BLaER1 (cell line): ENCODE measurements at regions not wholly inside any gene's neighbourhood (a gene's known extent, or its start where the extent isn't known, plus 50 kb on each side); places are given as distances from the start of the nearest gene placed in this dataset.
A peak's percentile ranks its signal among the peaks of the same experiment; 100 is the strongest.

Experiments used
- H3K27ac ChIP-seq: shearing (Covaris generic); formaldehyde crosslinking; 2 replicates; pipeline ENCODE4 v1.8.1; 2022
- H3K27me3 ChIP-seq: shearing (Covaris generic); formaldehyde crosslinking; 2 replicates; pipeline ENCODE4 v1.8.1; 2022
- H3K36me3 ChIP-seq: shearing (Covaris generic); formaldehyde crosslinking; 2 replicates; pipeline ENCODE4 v1.8.1; 2022
- H3K4me1 ChIP-seq: shearing (Covaris generic); formaldehyde crosslinking; 2 replicates; pipeline ENCODE4 v1.8.1; 2022
- H3K4me2 ChIP-seq: shearing (Covaris generic); formaldehyde crosslinking; 2 replicates; pipeline ENCODE4 v1.8.1; 2022
- H3K4me3 ChIP-seq: shearing (Covaris generic); formaldehyde crosslinking; 2 replicates; pipeline ENCODE4 v1.8.1; 2022
- H3K9ac ChIP-seq: shearing (Covaris generic); formaldehyde crosslinking; 2 replicates; pipeline ENCODE4 v1.8.1; 2022
- H3K9me3 ChIP-seq: shearing (Covaris generic); formaldehyde crosslinking; 2 replicates; pipeline ENCODE4 v1.8.1; 2022
- H4K20me1 ChIP-seq: shearing (Covaris generic); formaldehyde crosslinking; 2 replicates; pipeline ENCODE4 v1.8.1; 2022
- Cebpa-rat ChIP-seq: shearing (Covaris generic); IDR thresholded peaks from 2 replicates; pipeline ENCODE4 v1.8.1; 2022

DNA sequence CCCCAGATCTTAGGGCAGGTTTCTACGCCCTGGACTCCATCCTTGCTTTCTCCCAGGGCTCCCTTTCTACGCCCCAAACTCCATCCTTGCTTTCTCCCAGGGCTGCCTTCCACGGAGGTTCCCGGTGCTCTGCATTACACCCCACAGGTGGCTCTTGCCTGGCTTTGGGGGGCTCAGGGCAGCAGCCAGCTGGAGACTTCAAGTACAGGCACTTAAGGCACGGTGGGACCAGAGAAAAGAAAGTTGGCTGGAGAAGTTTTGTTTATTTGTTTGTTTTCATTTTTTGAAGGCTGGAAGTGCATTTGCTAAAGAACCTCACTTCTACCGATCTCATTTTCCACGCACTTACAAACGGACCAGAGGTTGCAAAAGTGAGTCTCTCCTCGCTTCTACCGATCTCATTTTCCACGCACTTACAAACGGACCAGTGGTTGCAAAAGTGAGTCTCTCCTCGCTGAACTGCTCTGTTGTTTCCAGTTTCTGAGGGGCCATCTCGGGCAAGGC lies 103.8 kb upstream of the MED13L start:
- H3K9me3 ChIP-seq, result no peaks in the 10 kb centered on the region
- TF ChIP-seq Cebpa-rat, result no peak
- H4K20me1 ChIP-seq, result no peaks in the 10 kb centered on the region
- no peak overlapping the region for H3K4me2 ChIP-seq
- no peaks in the 10 kb centered on the region for H3K27me3 ChIP-seq
- no peak overlapping the region for H3K9ac ChIP-seq
- peaks cover 22% of the 10 kb centered on the region for H3K4me1 ChIP-seq
- H3K4me3 ChIP-seq, result no peak overlapping the region
- no peaks in the 10 kb centered on the region for H3K36me3 ChIP-seq
- H3K27ac ChIP-seq, result no peak overlapping the region

DNA sequence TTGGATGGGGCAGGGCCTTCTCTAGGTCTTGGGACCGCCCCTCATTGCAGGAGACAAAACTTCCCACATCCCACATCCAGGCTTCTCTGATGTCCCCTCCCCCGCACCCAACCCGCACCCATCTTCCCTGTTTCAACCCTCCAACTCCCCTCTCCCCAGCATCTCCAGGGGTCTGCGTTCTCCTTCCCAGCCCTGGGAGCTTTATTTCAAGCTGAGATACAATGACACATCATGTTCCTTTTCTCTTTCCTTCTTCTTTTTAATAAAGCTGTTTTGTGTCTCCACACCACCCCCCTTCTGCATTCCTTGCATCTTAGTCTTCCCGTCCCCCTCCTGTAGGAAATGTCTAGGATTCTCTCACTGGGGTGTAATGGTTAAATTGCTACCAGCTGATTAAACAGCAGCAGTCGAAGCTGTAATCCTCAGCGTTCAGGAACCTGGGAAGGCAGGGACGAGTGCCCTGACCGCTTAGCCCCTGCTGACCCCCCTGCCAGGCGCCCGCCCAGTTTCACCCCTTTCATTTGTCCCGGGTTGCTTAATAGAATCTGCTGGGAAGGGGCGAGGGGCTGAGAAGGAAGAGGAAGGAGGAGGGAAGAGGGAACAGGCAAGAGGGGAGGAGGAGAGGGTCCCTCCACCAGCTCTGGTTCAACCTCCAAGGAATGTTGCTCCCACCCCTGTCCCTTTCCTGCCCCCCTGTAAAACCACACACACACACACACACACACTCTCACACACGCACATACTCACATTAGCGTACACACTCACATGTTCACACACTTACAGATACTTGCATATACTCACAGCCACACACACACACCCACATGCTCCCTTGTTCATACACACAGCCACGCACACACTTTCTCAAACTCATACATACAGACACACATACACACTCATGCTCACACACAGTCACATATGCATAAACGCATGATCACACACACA lies 104.5 kb upstream of the MED13L start:
- Histone ChIP-seq H3K27me3 (no peaks in the 10 kb centered on the region), H3K4me2 (no peak overlapping the region), H3K4me3 (no peak overlapping the region), H3K9me3 (no peaks in the 10 kb centered on the region), H3K27ac (no peak overlapping the region), H3K4me1 (peaks cover 22% of the 10 kb centered on the region), H3K36me3 (no peaks in the 10 kb centered on the region), H4K20me1 (no peaks in the 10 kb centered on the region), H3K9ac (no peak overlapping the region)
- TF ChIP-seq Cebpa-rat, result no peak

DNA sequence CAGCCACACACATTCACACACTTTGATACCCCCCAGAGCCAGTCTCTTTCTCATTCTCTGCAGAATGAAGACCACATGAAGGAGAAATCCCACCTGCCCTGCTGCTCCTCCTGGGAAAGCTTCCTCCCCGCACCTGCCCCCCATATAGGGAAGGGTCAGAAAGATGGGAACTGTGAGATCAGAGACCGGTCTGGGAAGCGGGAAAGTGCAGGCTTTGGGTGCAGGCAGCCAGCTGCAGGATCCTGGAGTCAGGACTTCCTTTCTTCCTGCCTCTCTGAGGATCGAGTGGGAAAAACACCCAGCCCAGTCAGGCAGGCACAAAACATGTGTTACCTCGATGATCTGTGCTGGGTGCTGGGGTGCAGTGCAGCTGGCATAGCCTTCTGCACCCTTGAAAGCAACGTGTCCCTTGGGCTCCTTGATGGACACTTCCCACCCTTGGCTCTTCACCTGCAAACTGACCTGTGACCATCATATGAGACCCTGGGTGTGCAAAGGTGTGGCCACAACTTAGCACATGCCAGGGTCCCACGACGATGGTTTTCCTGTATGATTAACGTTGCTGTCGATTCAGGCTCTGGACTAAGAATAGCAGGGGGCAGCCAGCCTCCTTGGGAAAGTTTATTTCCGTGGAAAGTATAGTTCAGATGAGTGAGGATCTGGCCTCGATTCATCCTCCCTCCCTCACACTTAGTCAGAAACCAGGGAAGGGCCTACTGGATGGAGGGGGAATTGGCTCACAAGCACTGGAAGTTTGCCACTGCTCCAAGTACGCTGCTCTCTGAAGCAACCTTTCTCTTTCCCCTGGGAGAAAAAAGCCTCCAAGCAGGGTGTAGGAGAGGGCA lies 105.4 kb upstream of the MED13L start:
- H3K27ac ChIP-seq, result no peak overlapping the region

DNA sequence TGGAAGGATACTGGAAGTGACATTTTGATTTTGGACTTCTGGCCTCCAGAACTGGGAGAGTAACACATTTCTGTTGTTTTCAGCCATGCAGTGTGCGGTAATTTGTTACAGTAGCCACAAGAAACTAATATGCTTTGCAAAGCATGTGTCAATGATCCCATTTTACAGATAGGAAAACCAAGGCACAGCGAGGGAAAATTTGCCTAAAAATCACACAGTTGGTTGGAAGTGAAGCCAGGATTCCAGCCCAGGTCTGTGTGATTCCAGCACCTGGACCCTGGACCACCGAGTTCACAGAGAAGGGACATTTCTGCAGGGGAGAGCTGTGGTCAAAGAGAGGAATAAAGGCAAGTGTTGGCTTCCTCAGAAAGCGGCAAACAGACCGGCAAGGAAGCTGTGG lies 106.7 kb upstream of the MED13L start:
- Histone ChIP-seq H3K36me3 (no peaks in the 10 kb centered on the region), H3K27ac (no peak overlapping the region), H3K9ac (no peak overlapping the region), H3K4me2 (no peak overlapping the region), H3K4me1 (peaks cover 22% of the 10 kb centered on the region), H4K20me1 (no peaks in the 10 kb centered on the region), H3K9me3 (no peaks in the 10 kb centered on the region), H3K4me3 (no peak overlapping the region), H3K27me3 (no peaks in the 10 kb centered on the region)
- TF ChIP-seq Cebpa-rat, result no peak

More for the DNA sequence above, 105.4 kb upstream of the MED13L start:
- no peak overlapping the region for H3K9ac ChIP-seq
- no peak for TF ChIP-seq Cebpa-rat
- no peaks in the 10 kb centered on the region for H3K36me3 ChIP-seq
- H3K27me3 ChIP-seq, result no peaks in the 10 kb centered on the region
- H3K9me3 ChIP-seq, result no peaks in the 10 kb centered on the region
- H3K4me3 ChIP-seq, result no peak overlapping the region
- H4K20me1 ChIP-seq, result no peaks in the 10 kb centered on the region
- H3K4me2 ChIP-seq, result no peak overlapping the region
- peaks cover 22% of the 10 kb centered on the region for H3K4me1 ChIP-seq

DNA sequence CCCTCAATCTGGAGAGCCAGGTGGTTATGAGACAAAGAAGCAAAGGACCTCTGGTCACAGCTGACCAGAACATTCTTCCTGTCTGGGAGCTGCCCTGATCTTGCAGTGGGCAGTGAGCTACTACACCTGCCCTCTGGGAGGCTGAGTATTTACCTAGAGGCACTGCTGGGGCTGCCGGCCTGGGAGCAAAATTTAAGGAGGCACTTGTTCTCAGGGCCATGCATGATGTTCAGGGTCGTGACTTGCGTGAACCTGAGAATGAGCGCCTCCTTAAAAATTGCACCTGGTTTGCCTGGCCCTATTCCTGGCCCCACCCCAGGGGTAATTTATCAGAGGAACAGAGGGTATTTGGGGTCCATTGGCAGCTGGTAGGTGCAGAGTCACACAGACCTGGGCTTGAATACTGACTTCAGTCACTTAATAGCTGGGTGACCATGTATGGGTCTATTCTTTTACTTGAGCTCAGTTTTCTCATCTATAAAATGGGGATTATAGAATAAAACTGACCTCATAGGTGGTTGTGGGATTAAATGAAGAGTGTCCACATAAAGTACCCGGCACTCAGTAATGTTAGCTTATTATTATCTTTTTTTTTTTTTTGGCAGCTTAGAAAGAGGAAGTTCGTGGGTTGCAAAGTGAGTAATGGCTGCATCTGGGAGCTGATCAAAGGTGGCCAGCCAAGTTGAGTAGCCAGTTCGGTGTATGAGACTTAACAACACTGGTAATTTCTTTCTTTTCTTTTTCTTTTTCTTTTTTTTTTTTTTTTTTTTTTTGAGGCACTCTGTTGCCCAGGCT lies 107.4 kb upstream of the MED13L start:
- no peaks in the 10 kb centered on the region for H4K20me1 ChIP-seq
- H3K4me1 ChIP-seq, result peaks cover 22% of the 10 kb centered on the region
- H3K9ac ChIP-seq, result no peak overlapping the region
- no peak overlapping the region for H3K27ac ChIP-seq
- no peak for TF ChIP-seq Cebpa-rat
- H3K36me3 ChIP-seq, result no peaks in the 10 kb centered on the region
- no peaks in the 10 kb centered on the region for H3K27me3 ChIP-seq
- no peak overlapping the region for H3K4me3 ChIP-seq
- peak overlapping the region; percentile 18; the same call in 1 of the 2 replicates for H3K4me2 ChIP-seq
- H3K9me3 ChIP-seq, result no peaks in the 10 kb centered on the region

DNA sequence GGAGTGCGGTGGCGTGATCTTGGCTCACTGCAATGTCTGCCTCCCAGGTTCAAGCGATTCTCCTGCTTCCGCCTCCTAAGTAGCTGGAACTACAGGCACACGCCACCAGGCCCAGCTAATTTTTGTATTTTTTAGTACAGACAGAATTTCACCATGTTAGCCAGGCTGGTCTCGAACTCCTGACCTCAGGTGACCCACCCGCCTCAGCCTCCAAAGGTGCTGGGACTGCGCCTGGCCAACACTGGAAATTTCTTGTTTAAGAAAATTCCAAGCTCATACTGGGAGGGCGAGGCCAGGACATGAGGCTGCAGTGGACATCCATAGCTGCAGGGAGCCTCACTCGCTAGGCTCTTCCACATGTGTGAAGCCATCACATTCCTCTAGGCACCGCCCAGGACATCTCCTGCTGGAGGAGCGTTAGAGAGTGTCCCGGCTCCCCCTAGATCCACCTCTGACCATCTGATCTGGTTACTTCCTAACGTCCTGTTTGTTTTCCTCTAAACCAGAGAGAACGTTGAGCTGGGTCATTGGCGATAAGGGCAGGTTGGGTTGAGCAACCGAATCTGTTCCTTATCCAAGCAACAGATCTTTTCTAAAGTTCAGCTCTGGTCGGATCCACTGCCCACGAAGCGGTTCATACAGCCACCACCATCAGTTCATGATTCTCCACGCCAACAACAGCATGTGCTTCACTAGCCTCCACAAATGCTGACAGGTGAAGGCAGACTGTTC lies 108.2 kb upstream of the MED13L start:
- no peaks in the 10 kb centered on the region for H4K20me1 ChIP-seq
- H3K27ac ChIP-seq, result no peak overlapping the region
- peaks cover 22% of the 10 kb centered on the region for H3K4me1 ChIP-seq
- no peak overlapping the region for H3K9ac ChIP-seq
- no peaks in the 10 kb centered on the region for H3K9me3 ChIP-seq
- H3K36me3 ChIP-seq, result no peaks in the 10 kb centered on the region
- no peak overlapping the region for H3K4me3 ChIP-seq
- TF ChIP-seq Cebpa-rat, result no peak
- H3K4me2 ChIP-seq, result peak overlapping the region; percentile 18; the same call in 1 of the 2 replicates
- H3K27me3 ChIP-seq, result no peaks in the 10 kb centered on the region

DNA sequence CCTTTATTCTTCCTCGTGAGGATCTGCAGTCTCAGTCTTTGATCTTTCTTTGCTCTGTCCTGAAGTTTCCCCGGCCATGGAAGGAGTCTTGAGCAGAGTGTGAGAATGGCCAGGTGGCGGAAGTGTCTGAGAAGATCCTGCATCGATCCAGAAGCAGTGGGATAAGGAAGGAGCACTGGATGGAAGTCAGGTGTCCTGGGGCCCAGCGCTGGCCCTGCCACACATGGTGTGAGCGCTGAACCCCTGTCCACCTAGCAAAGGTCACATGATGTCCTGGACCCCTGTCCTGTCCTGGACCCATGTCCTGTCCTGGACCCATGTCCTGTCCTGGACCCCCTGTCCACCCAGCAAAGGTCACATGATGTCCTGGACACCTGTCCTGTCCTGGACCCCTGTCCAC lies 111.8 kb upstream of the MED13L start:
- peaks cover 13% of the 10 kb centered on the region for H3K4me1 ChIP-seq
- H3K27ac ChIP-seq, result no peak overlapping the region
- no peaks in the 10 kb centered on the region for H4K20me1 ChIP-seq
- no peak overlapping the region for H3K4me2 ChIP-seq
- TF ChIP-seq Cebpa-rat, result no peak
- no peaks in the 10 kb centered on the region for H3K9me3 ChIP-seq
- no peak overlapping the region for H3K9ac ChIP-seq
- H3K27me3 ChIP-seq, result no peaks in the 10 kb centered on the region
- no peak overlapping the region for H3K4me3 ChIP-seq
- H3K36me3 ChIP-seq, result no peaks in the 10 kb centered on the region

DNA sequence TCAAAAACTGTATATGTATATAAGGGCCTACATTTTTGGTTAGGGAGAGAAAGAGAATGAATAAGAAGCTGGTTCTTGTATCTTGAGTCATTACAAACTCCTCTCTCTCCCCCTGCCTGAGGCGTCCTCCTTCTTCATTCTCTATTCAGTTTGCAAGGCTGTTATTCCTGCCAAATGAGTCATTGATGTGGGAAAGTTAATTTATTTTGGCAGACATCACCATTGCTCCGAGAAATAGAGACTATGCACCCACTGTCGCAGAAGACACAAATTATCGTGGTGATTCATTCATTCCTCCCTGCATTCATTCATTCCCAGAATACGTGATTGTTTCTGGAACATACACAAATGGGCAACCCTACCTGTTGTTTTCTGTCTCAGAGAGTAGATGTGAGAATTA lies 112.5 kb upstream of the MED13L start:
- Histone ChIP-seq H3K36me3 (no peaks in the 10 kb centered on the region), H3K4me3 (no peak overlapping the region), H3K4me1 (peaks cover 8% of the 10 kb centered on the region), H3K27ac (no peak overlapping the region), H3K9ac (no peak overlapping the region), H4K20me1 (no peaks in the 10 kb centered on the region), H3K4me2 (no peak overlapping the region), H3K27me3 (no peaks in the 10 kb centered on the region), H3K9me3 (no peaks in the 10 kb centered on the region)
- TF ChIP-seq Cebpa-rat, result no peak
